Colonic mucosa (tissue), 4 donors: ENCODE measurements at regions not wholly inside any gene's neighbourhood (a gene's known extent, or its start where the extent isn't known, plus 50 kb on each side); places are given as distances from the start of the nearest gene placed in this dataset.

Experiments used
- DNase-seq: peaks from one replicate; pipeline ENCODE4 v3.0.0-alpha.2; 2020
- H3K27ac ChIP-seq: fragments of 200-600 bp; one replicate; pipeline ENCODE4 v1.8.0; 2021
- H3K27me3 ChIP-seq: fragments of 200-600 bp; one replicate; pipeline ENCODE4 v1.8.0; 2021
- H3K36me3 ChIP-seq: fragments of 200-600 bp; one replicate; pipeline ENCODE4 v1.8.0; 2021
- H3K4me1 ChIP-seq: fragments of 200-600 bp; one replicate; pipeline ENCODE4 v1.8.0; 2021; ENCODE audit warnings: mild to moderate bottlenecking
- H3K4me3 ChIP-seq: fragments of 200-600 bp; one replicate; pipeline ENCODE4 v1.8.0; 2021
- H3K9ac ChIP-seq, 2 donors: one replicate each; pipeline ENCODE4 v1.7.0; 2013; ENCODE audit warnings: control low read depth in 2 of 2, low read depth in 2 of 2, low read length in 2 of 2
- H3K9me3 ChIP-seq: fragments of 200-600 bp; one replicate; pipeline ENCODE4 v1.8.0; 2021
- CTCF ChIP-seq: fragments of 200-600 bp; IDR thresholded peaks from one replicate; pipeline ENCODE4 v1.8.0; 2022; ENCODE audit warnings: antibody characterized with exemption, mild to moderate bottlenecking
- intact Hi-C: fragments of 100-400 bp; cut with DNase I; formaldehyde crosslinking; loops from one replicate; pipeline ENCODE4 v1.14.1; 2022
- donor health status: healthy.
- donor health status: DM: no; HTN: no; CAD: no.
- donor health status: DM: no; HTN: no; CAD: no.

GRCh38 chr5:147175516-147176097 lies 59.2 kb upstream of the STK32A start:
- no peaks in the 10 kb centered on the region for H3K27me3 ChIP-seq
- H3K36me3 ChIP-seq: no peaks in the 10 kb centered on the region
- H3K27ac ChIP-seq: no peak overlapping the region
- H3K4me3 ChIP-seq: no peak overlapping the region
- intact Hi-C loops: no loop called here
- H3K9me3 ChIP-seq: no peaks in the 10 kb centered on the region
- H3K9ac ChIP-seq: no peak overlapping the region
- DNase-seq: no peak
- TF ChIP-seq CTCF: no peak
- H3K4me1 ChIP-seq: no peaks in the 10 kb centered on the region

- Histone ChIP-seq H3K4me3 (no peak overlapping the region), H3K36me3 (no peaks in the 10 kb centered on the region), H3K9ac (no peak overlapping the region), H3K27ac (no peak overlapping the region), H3K9me3 (no peaks in the 10 kb centered on the region), H3K27me3 (no peaks in the 10 kb centered on the region), H3K4me1 (no peaks in the 10 kb centered on the region)
- TF ChIP-seq CTCF: no peak
- no peak for DNase-seq
- intact Hi-C loops: no loop called here
Measured at GRCh38 chr5:147176422-147176821, 58.4 kb upstream of the STK32A start.

GRCh38 chr5:147177125-147177840 lies 57.5 kb upstream of the STK32A start:
- no peaks in the 10 kb centered on the region for H3K9me3 ChIP-seq
- no peak overlapping the region for H3K27ac ChIP-seq
- no peak for DNase-seq
- no peak overlapping the region for H3K4me3 ChIP-seq
- no peaks in the 10 kb centered on the region for H3K4me1 ChIP-seq
- TF ChIP-seq CTCF: no peak
- no peaks in the 10 kb centered on the region for H3K36me3 ChIP-seq
- intact Hi-C loops: no loop called here
- no peaks in the 10 kb centered on the region for H3K27me3 ChIP-seq
- H3K9ac ChIP-seq: no peak overlapping the region

GRCh38 chr5:147179562-147180147 lies 55.2 kb upstream of the STK32A start:
- Histone ChIP-seq H3K4me1 (no peaks in the 10 kb centered on the region), H3K36me3 (no peaks in the 10 kb centered on the region), H3K9ac (no peak overlapping the region), H3K27me3 (no peaks in the 10 kb centered on the region), H3K9me3 (no peaks in the 10 kb centered on the region), H3K4me3 (no peak overlapping the region), H3K27ac (no peak overlapping the region)
- no peak for TF ChIP-seq CTCF
- intact Hi-C loops: loop anchor here (10.0 kb wide), 1 partner anchor 215 kb away; no protein-coding TSS in a partner anchor
- DNase-seq: no peak

DNA sequence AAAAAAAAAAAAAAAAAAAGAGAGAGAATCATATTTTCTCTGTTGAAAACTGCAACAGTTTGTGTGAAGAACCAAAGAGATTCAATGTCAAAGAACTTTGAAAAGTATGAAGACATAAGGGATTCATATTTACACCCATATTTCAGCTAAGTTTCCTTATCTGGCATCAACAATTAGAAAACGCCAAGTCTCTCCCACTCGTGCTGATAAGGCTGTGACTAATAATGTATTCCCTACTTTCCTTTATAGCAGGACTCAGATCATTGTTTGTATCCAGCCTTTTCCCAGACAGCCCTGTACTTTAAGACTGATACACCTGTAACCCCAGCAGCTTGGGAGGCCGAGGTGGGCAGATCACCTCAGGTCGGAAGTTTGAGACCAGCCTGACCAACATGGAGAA lies 54.1 kb upstream of the STK32A start:
- TF ChIP-seq CTCF: no peak
- no peak overlapping the region for H3K4me3 ChIP-seq
- H3K9me3 ChIP-seq: no peaks in the 10 kb centered on the region
- H3K27me3 ChIP-seq: no peaks in the 10 kb centered on the region
- DNase-seq: no peak
- H3K9ac ChIP-seq: no peak overlapping the region
- H3K27ac ChIP-seq: no peak overlapping the region
- H3K36me3 ChIP-seq: no peaks in the 10 kb centered on the region
- intact Hi-C loops: loop anchor here (10.0 kb wide), 1 partner anchor 216 kb away; no protein-coding TSS in a partner anchor
- H3K4me1 ChIP-seq: no peaks in the 10 kb centered on the region
